Calu3 (cell line): ENCODE measurements at regions not wholly inside any gene's neighbourhood (a gene's known extent, or its start where the extent isn't known, plus 50 kb on each side); places are given as distances from the start of the nearest gene placed in this dataset.

Experiments used
- BruUV-seq: library from RNA; stranded (reverse); fragments of 400-500 nt; replicated peaks from 2 replicates; lab custom pipeline; 2021; lab: Mats Ljungman, UMichigan
- CTCF ChIA-PET: fragments of 300-600 bp; sonication (Branson Sonifier 250); formaldehyde crosslinking; loops from one replicate; lab custom pipeline; 2022; ENCODE audit warnings: antibody characterized with exemption; lab: Charles Lee
- DNase-seq: peaks from one replicate; pipeline ENCODE4 v3.0.0; 2022
- H3K27ac Mint-ChIP-seq: one replicate; pipeline ENCODE4 v1.8.0; 2022; ENCODE audit warnings: mixed read lengths; ENCODE audit not compliant: unreplicated experiment
- H3K27me3 Mint-ChIP-seq: one replicate; pipeline ENCODE4 v1.8.0; 2022; ENCODE audit warnings: mixed read lengths; ENCODE audit not compliant: unreplicated experiment
- H3K36me3 Mint-ChIP-seq: one replicate; pipeline ENCODE4 v1.8.0; 2022; ENCODE audit warnings: mild to moderate bottlenecking, moderate library complexity, mixed read lengths; ENCODE audit not compliant: insufficient read depth, unreplicated experiment
- H3K4me1 Mint-ChIP-seq: one replicate; pipeline ENCODE4 v1.8.0; 2022; ENCODE audit warnings: mild to moderate bottlenecking, low read depth, mixed read lengths; ENCODE audit not compliant: unreplicated experiment
- H3K4me3 Mint-ChIP-seq: one replicate; pipeline ENCODE4 v1.8.0; 2022; ENCODE audit warnings: mild to moderate bottlenecking, low read depth, moderate library complexity, mixed read lengths; ENCODE audit not compliant: unreplicated experiment
- H3K9me3 Mint-ChIP-seq: one replicate; pipeline ENCODE4 v1.8.0; 2022; ENCODE audit warnings: low read depth, mixed read lengths; ENCODE audit not compliant: unreplicated experiment
- intact Hi-C: fragments of 100-400 bp; cut with micrococcal nuclease; formaldehyde crosslinking; loops from one replicate; pipeline ENCODE4 v1.10.0; 2022; ENCODE audit not compliant: unreplicated experiment
- TF ChIP-seq, protein P1 (sequence below): fragments of 200-600 bp; IDR thresholded peaks from one replicate; pipeline ENCODE4 v1.8.0; 2022; ENCODE audit warnings: antibody characterized with exemption; ENCODE audit not compliant: unreplicated experiment

- no peak for DNase-seq
- H3K4me3 Mint-ChIP-seq, result no peak overlapping the region
- TF ChIP-seq, protein P1, sequence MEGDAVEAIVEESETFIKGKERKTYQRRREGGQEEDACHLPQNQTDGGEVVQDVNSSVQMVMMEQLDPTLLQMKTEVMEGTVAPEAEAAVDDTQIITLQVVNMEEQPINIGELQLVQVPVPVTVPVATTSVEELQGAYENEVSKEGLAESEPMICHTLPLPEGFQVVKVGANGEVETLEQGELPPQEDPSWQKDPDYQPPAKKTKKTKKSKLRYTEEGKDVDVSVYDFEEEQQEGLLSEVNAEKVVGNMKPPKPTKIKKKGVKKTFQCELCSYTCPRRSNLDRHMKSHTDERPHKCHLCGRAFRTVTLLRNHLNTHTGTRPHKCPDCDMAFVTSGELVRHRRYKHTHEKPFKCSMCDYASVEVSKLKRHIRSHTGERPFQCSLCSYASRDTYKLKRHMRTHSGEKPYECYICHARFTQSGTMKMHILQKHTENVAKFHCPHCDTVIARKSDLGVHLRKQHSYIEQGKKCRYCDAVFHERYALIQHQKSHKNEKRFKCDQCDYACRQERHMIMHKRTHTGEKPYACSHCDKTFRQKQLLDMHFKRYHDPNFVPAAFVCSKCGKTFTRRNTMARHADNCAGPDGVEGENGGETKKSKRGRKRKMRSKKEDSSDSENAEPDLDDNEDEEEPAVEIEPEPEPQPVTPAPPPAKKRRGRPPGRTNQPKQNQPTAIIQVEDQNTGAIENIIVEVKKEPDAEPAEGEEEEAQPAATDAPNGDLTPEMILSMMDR, result no peak
- no peaks in the 10 kb centered on the region for H3K36me3 Mint-ChIP-seq
- no peaks in the 10 kb centered on the region for H3K27me3 Mint-ChIP-seq
- peaks cover 10% of the 10 kb centered on the region for H3K9me3 Mint-ChIP-seq
- H3K27ac Mint-ChIP-seq, result no peak overlapping the region
- CTCF ChIA-PET, result no interaction called here
- no peaks in the 10 kb centered on the region for H3K4me1 Mint-ChIP-seq
- BruUV-seq, result no TSS peak
- intact Hi-C loops, result no loop called here
Observed at GRCh38 chr20:40080041-40080652, 608.9 kb downstream of the MAFB start.

GRCh38 chr20:40073535-40074111 lies 615.4 kb downstream of the MAFB start:
- Mint-ChIP-seq H3K4me1 (no peaks in the 10 kb centered on the region), H3K4me3 (no peak overlapping the region), H3K27ac (no peak overlapping the region), H3K9me3 (peaks cover 12% of the 10 kb centered on the region), H3K27me3 (no peaks in the 10 kb centered on the region), H3K36me3 (no peaks in the 10 kb centered on the region)
- CTCF ChIA-PET, result no interaction called here
- BruUV-seq, result no TSS peak
- DNase-seq, result no peak
- TF ChIP-seq, protein P1, result no peak
- intact Hi-C loops, result no loop called here

GRCh38 chr20:40072907-40073306 lies 616.1 kb downstream of the MAFB start:
- H3K27ac Mint-ChIP-seq, result no peak overlapping the region
- no peaks in the 10 kb centered on the region for H3K4me1 Mint-ChIP-seq
- H3K36me3 Mint-ChIP-seq, result no peaks in the 10 kb centered on the region
- H3K4me3 Mint-ChIP-seq, result no peak overlapping the region
- BruUV-seq, result no TSS peak
- intact Hi-C loops, result no loop called here
- no peak for DNase-seq
- TF ChIP-seq, protein P1, result no peak
- H3K27me3 Mint-ChIP-seq, result no peaks in the 10 kb centered on the region
- CTCF ChIA-PET, result no interaction called here
- peaks cover 13% of the 10 kb centered on the region for H3K9me3 Mint-ChIP-seq

GRCh38 chr20:40056171-40056570 lies 632.9 kb downstream of the MAFB start:
- no peak for DNase-seq
- CTCF ChIA-PET, result no interaction called here
- TF ChIP-seq, protein P1, result no peak
- H3K4me1 Mint-ChIP-seq, result no peaks in the 10 kb centered on the region
- peaks cover 6% of the 10 kb centered on the region for H3K9me3 Mint-ChIP-seq
- H3K36me3 Mint-ChIP-seq, result no peaks in the 10 kb centered on the region
- intact Hi-C loops, result no loop called here
- no peak overlapping the region for H3K27ac Mint-ChIP-seq
- H3K4me3 Mint-ChIP-seq, result no peak overlapping the region
- no TSS peak for BruUV-seq
- no peaks in the 10 kb centered on the region for H3K27me3 Mint-ChIP-seq
